Activated CD4-positive, alpha-beta T cell treated with anti-CD3 and anti-CD28 coated beads, Interleukin-2, amount 50 U/mL, for 24 hours (primary cell): ENCODE measurements at regions not wholly inside any gene's neighbourhood (a gene's known extent, or its start where the extent isn't known, plus 50 kb on each side); places are given as distances from the start of the nearest gene placed in this dataset.
"Not testable (repeated sequence)": the region's sequence is repeated elsewhere in the genome, so short reads cannot be mapped to it uniquely, and the experiment has no call there.

Source experiments
- DNase-seq, 2 donors: peaks; one replicate each; pipeline ENCODE4 v3.0.0-alpha.2; 2020; ENCODE audit warnings: low read depth in 1 of 2, low spot score in 1 of 2

GRCh38 chr5:100249884-100250269 is 285.3 kb upstream of the FAM174A start:
- DNase-seq, result no peak

DNA sequence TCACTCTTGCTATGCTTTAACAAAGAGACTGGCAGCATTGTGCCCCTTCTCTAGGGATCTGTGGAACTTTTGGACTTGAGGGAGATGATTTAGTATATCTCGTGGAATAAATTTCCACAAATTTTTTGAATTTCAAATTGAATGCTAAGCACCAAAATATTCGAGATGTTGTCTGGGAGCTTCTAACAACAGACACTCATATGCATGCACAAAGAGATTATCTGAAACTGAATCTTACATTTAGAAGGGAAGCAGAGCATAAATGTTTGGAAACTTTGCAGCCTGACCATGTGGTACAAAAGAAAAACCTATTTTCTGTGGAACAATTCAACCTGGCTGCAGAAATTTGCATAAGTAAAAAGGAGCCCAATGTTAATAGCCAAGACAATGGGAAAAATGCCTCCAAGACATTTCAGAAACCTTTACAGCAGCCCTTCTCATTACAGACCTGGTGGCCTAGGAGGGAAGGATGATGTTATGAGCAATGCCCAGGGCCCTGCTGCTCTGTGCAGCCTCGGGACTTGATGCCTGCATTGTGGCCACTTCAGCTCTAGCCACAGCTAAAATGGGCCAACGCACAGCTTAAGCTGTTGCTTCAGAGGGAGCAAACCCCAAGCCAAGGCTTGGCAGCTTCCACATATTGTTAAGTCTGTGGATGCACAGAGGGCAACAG is 285.8 kb upstream of the FAM174A start:
- DNase-seq, result no peak

- DNase-seq, result no peak
Measured at GRCh38 chr5:100232736-100233135, 302.4 kb upstream of the FAM174A start.

GRCh38 chr5:100188778-100189177 is 346.4 kb upstream of the FAM174A start:
- no peak for DNase-seq

DNA sequence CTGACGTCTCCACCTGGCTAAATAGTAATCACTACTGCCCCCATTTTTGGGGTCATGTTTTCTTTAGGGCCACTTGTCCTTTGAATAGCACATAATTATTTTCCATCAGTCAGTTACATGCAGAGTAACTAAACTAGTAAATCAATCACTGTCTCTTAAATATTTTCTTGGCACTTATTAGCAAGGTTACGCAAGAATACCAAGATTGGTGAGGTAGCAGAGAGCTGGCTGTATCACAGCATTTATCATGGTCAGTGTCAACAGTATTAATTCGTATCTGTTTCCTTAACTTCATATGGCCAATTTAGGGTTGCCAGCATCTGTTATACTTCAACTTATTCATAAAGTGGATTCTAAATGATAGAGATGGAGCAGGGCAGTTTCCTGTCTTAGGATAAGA is 346.8 kb upstream of the FAM174A start:
- no peak for DNase-seq

GRCh38 chr5:100186181-100186580 is 349.0 kb upstream of the FAM174A start:
- DNase-seq, result no peak

GRCh38 chr5:100182402-100182801 is 352.8 kb upstream of the FAM174A start:
- no peak for DNase-seq

DNA sequence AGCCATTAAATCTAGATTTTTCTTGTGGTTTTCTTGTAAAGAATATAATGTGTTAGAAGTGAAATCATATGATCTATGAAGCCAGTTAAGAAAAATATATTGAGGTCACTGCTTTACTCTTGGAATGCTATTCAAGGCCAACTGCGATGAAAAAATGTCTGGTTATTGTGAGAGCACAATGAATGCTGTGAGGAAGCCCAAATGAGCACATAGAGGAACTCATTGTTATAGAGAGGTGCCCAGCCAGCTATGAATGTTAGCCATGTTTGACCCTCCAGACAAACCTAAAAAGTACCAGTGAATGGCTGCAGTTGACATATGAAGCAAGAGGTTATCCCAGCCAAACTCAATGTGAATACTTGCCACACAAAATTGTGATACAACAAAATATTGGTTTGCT is 359.8 kb upstream of the FAM174A start:
- DNase-seq, result no peak

GRCh38 chr5:100165309-100165708 is 369.9 kb upstream of the FAM174A start:
- DNase-seq, result no peak

DNA sequence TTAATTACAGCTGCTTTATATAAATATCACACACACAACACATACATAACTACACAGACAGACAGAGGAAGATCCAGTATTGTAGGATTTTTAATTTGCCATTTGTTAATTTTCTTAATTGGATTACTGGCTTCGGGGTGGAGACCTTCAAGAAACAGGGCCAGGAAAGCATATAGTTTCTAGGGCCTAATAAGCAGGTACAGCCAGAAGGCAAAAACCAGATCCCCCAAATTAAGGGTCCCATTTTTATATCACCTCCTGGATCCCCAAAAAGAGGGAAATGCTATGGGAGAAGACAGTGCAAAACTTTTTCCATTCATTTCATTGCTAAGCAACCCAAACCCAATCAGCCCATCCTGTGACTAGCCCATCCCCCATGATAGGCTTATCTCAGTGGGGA is 373.3 kb upstream of the FAM174A start:
- no peak for DNase-seq

DNA sequence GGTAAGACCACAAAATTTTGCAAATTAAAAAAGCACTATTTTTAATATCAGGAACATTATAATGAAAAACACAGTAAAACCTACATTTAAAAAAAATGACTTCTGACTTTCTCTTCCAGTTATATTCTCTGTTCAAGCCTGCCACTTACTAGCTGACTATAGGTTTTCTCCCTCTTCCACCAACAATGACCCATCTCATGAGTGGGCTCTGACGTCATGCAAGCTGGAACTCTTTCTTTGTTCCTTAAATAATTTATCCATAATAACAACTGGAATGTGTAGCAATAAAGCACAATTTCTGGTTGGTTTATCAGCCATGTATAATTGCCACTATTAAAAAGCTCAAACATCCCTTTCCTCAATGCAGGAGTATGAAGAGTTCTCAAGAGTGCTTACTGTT is 378.1 kb upstream of the FAM174A start:
- DNase-seq, result no peak

DNA sequence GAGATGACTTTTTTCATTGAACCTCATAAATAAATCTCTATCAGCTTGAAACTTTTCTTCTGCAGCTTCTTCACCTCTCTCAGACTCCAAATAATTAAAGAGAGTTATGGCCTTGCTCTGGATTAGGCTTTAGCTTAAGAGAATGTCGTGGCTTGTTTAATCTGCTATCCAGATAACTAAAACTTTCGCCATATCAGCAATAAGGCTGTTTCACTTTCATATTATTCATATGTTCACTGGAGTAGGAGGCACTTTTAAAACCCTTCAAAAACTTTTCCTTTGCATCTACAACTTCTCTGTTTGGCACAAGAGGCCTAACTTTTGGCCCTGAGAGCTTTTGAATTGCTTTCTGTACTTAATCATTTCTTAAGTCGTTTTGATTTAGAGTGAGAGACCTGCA is 386.9 kb upstream of the FAM174A start:
- DNase-seq, result no peak

DNA sequence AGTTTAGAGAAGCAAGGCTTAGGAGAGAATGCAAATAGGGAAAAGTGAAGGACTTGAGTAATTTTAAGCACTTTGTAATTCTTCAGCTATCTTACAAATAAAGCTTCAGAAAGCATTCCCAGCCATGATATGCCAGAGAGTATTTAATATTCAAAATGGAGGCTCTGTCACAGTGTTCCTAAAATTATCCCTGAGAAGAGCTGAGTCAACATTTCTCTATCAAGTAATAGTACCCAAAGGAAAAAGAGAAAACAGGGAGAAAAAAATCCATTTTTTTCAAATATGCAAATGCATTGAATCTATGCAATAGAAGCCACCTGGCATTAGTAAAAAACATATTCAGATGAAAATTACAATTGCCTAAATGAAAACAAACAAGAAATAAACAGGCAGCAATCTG is 392.6 kb upstream of the FAM174A start:
- DNase-seq, result no peak

GRCh38 chr5:100131161-100131560 is 404.0 kb upstream of the FAM174A start:
- no peak for DNase-seq

DNA sequence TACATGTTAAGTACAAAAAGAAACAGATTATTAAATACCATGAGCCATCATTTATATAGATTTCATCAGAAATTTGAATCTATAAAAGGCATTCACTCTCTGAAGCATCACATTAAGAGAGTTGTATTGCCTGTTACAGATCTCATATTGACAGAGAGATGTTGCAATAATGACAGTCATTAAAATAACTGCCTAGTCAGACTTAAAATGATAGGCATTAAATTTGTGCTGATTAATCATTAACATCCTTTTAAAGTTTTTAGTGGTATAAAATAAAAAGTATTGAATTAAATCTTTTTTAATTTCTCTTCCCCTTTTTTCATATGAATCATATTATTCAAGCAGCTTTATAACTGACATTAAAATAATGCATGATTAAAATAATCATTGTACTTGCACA is 404.9 kb upstream of the FAM174A start:
- DNase-seq, result no peak

DNA sequence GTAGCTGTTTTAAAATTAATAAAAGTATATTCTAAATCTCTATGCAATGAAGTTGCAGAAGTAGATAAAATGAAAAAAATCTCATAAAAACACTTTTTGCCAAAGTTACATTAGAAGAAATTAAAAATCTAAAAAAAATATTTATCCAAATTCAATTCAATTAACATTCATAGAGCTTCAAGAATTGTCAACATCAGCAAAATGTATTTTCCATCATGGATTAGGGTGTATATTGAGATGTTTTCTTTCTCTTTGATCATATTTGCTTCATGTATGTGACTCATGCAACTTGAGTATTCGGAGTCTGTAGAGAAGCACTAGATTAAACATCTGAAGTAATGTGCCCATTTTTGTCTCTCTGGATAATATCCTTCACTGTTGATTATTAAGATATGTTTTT is 415.3 kb upstream of the FAM174A start:
- no peak for DNase-seq

DNA sequence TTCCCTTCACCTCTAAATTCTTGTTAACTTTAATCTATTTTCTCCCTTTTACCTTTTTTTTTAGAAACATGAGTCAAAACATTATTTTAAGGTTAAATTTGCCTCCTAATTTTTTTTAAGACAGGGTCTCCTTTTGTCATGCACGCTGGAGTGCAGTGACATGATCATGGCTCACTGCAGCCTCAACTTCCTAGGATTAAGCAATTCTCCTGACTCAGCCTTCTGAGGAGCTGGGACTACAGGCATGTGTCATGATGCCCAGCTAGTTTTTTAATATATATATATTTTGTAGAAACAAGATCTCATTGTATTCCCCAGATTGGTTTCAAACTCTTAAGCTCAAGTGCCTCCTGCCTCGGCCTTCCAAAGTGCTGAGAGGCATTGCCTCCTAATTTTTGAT is 424.7 kb upstream of the FAM174A start:
- DNase-seq, result no peak

GRCh38 chr5:100108883-100109282 is 426.3 kb upstream of the FAM174A start:
- DNase-seq, result no peak

DNA sequence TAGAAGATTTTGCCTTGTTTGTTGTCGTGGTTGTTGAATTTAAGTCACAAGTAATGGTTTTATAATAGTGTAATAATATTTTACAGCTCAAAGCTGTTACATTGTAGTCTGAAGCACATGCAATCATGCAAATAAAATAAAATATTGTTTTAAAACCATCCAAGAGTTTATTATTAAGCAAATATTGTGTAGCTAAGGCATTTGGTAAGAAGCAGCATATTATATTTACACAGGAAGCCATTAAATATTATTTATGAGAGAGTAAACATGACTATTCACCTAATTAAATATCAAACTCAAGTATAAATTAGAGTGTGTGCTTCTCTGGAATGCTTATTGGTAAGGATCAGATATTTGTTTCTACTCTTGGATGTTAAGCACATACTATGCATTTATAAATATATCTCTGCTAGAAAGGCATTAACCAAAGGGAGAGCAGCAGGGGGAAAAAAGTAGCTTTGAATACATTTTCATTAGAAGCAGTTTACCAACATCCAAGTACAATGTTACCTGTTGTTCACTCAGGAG is 431.5 kb upstream of the FAM174A start:
- DNase-seq, result not testable (repeated sequence)

DNA sequence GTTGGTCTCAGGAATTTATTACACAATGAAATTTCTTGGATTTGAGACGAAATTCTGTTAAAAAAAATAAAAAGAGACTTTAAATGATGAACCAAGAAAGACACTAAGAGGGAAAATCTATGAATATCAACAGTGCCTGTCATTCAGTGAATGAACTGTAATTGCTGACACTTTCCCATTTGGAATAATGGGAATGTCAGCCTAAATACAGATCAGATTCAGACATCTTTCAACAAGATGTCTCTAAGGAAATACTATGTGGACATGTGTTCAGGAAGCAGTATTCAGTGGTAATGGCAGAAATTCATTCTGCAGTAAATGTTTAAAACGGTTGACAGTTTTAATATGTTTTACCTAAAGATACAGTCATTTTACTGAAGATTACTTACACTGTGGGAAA is 433.7 kb upstream of the FAM174A start:
- not testable (repeated sequence) for DNase-seq

DNA sequence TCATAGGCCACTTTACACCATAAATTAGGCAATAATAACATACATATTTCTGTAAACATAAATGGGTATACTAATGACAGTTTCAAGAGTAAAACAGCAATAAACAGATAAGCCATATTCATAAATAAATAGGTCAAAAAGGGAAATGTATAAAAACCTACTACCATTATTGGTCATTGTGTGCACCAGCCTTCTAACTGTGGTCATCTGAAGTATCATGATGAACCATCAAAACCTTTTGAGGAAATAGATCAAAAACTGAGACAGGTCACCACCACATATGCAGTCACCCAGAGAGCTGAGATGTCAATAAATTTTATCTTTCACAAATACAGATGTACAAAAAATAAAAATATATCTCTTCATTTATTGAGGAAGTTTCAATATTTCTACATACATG is 438.8 kb upstream of the FAM174A start:
- not testable (repeated sequence) for DNase-seq

DNA sequence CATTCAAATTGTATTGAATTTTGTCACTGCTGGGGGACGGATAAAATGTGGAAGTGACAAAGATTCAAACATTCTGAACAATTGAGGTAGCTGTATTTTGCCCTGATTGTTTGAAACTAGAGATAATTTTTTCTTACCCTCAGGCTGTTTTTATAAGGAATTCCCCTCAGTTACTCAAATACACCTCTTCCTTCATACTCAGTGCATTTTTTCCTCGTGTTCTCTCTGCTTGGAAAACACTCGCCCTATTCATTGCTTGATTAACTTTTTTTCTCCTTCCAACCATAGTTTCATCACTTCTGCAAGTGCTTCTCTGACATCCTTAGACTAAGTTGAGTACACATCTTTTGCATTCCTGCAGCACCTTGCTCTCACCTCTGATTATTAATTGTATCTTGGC is 454.5 kb upstream of the FAM174A start:
- DNase-seq, result not testable (repeated sequence)

DNA sequence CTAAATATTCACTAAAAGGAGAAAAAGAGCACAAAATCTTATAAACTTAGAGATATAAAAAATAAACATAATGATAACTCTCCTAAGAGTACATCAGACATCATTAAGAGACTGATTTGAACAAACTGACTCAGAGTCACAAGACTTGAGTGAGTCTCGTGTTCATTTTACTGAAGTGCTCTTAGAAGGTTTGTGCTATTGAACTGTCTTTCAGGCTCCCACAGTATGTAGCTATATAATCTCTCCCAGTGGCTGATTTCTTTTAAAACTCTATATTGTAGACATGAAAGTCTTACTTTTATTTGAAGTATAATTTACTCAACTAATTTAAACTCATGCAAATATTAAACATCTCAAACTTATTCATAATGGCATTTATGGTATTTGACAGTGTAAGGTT is 456.0 kb upstream of the FAM174A start:
- DNase-seq, result not testable (repeated sequence)
